H1 (cell line): ENCODE measurements at regions not wholly inside any gene's neighbourhood (a gene's known extent, or its start where the extent isn't known, plus 50 kb on each side); places are given as distances from the start of the nearest gene placed in this dataset.
"Not testable (repeated sequence)": the region's sequence is repeated elsewhere in the genome, so short reads cannot be mapped to it uniquely, and the experiment has no call there.

Experiments used
- CTCF ChIA-PET: fragments of 300-600 bp; sonication (Branson Sonifier 250); formaldehyde crosslinking; loops from one replicate; lab custom pipeline; 2021; ENCODE audit not compliant: partially characterized antibody; lab: Charles Lee
- POLR2A ChIA-PET: fragments of 300-600 bp; sonication (Branson Sonifier 250); formaldehyde crosslinking; loops from one replicate; lab custom pipeline; 2021; ENCODE audit warnings: inconsistent platforms; ENCODE audit not compliant: partially characterized antibody; lab: Charles Lee
- DNase-seq, 2 experiments: peaks; one replicate each; pipeline versions ENCODE4 v3.0.0 to v3.0.0-alpha.2; 2010 to 2022; ENCODE audit warnings: low spot score in 2 of 2, low read depth in 1 of 2, mixed read lengths in 1 of 2
- FAIRE-seq: peaks from 2 replicates; lab custom pipeline; 2011; peaks lifted over from hg19 to GRCh38; lab: Jason Lieb, UNC
- H2AFZ ChIP-seq: 2 replicates; pipeline ENCODE4 v1.8.1; 2012; ENCODE audit warnings: low read length, inconsistent platforms
- H2AK5ac ChIP-seq: 2 replicates; pipeline ENCODE4 v1.6.1; 2013; ENCODE audit warnings: low read depth, low read length
- H2BK120ac ChIP-seq: replicated peaks from 2 replicates; pipeline ENCODE3; 2013; ENCODE audit warnings: low read depth, low read length, inconsistent platforms
- H2BK12ac ChIP-seq: 2 replicates; pipeline ENCODE4 v1.6.1; 2013; ENCODE audit warnings: low read depth, low read length
- H2BK15ac ChIP-seq: 2 replicates; pipeline ENCODE4 v1.6.1; 2013; ENCODE audit warnings: low read length
- H2BK20ac ChIP-seq: 2 replicates; pipeline ENCODE4 v1.6.1; 2013; ENCODE audit warnings: low read length
- H2BK5ac ChIP-seq: 2 replicates; pipeline ENCODE4 v1.6.1; 2013; ENCODE audit warnings: low read depth, low read length
- H3K14ac ChIP-seq: 2 replicates; pipeline ENCODE4 v1.6.1; 2013; ENCODE audit warnings: inconsistent platforms; ENCODE audit not compliant: insufficient read length
- H3K18ac ChIP-seq: 2 replicates; pipeline ENCODE4 v1.6.1; 2013; ENCODE audit warnings: low read length; ENCODE audit errors: extremely low read depth
- H3K23ac ChIP-seq: 2 replicates; pipeline ENCODE4 v1.6.1; 2013; ENCODE audit warnings: inconsistent platforms; ENCODE audit not compliant: insufficient read length
- H3K23me2 ChIP-seq: 2 replicates; pipeline ENCODE4 v1.6.1; 2013; ENCODE audit warnings: low read depth, low read length
- H3K27ac ChIP-seq: 2 replicates; pipeline ENCODE4 v1.6.1; 2011; ENCODE audit warnings: low read depth, low read length, inconsistent platforms
- H3K27me3 ChIP-seq, 4 experiments: replicated peaks in 1 of 4; 1 replicate in 1 of 4; 2 replicates in 3 of 4; pipeline versions ENCODE4 v1.6.1 to v1.8.1; 2011 to 2013; ENCODE audit warnings: low read length in 3 of 4, mild to moderate bottlenecking in 3 of 4, inconsistent platforms in 2 of 4, mixed read lengths in 2 of 4, moderate library complexity in 1 of 4; ENCODE audit not compliant: control insufficient read depth in 3 of 4, insufficient read depth in 3 of 4; ENCODE audit errors: extremely low read depth in 1 of 4
- H3K36me3 ChIP-seq, 4 experiments: 2 replicates each; pipeline versions ENCODE4 v1.6.1 to v1.8.1; 2011 to 2013; ENCODE audit warnings: mild to moderate bottlenecking in 4 of 4, low read length in 3 of 4, moderate library complexity in 2 of 4, control low read depth in 1 of 4, inconsistent platforms in 1 of 4; ENCODE audit not compliant: insufficient read depth in 4 of 4, control insufficient read depth in 2 of 4
- H3K4ac ChIP-seq: replicated peaks from 2 replicates; pipeline ENCODE3; 2013; ENCODE audit warnings: low read length, low read depth, mixed read lengths, inconsistent platforms; ENCODE audit not compliant: insufficient read length
- H3K4me1 ChIP-seq, 4 experiments: replicated peaks in 1 of 4; 1 replicate in 1 of 4; 2 replicates in 3 of 4; pipeline versions ENCODE4 v1.6.1 to v1.8.1; 2011 to 2013; ENCODE audit warnings: low read length in 3 of 4, inconsistent platforms in 2 of 4, mixed read lengths in 1 of 4; ENCODE audit not compliant: insufficient read depth in 4 of 4, control insufficient read depth in 3 of 4
- H3K4me2 ChIP-seq, 2 experiments: 2 replicates each; pipeline versions ENCODE4 v1.6.1 to v1.8.1; 2011 to 2013; ENCODE audit warnings: low read depth in 2 of 2, low read length in 2 of 2, control low read depth in 1 of 2, inconsistent platforms in 1 of 2, mild to moderate bottlenecking in 1 of 2; ENCODE audit not compliant: insufficient read depth in 1 of 2
- H3K4me3 ChIP-seq, 4 experiments: fragments of 200-600, 300-600 bp in 1 of 4; sonication (generic), shearing (Covaris generic), sonication (Bioruptor Twin) in 1 of 4; 2 replicates each; pipeline versions ENCODE4 v1.5.1 to v1.8.1; 2011 to 2016; ENCODE audit warnings: low read length in 4 of 4, low read depth in 3 of 4, control low read depth in 2 of 4, inconsistent platforms in 2 of 4, mild to moderate bottlenecking in 2 of 4, mixed read lengths in 1 of 4, moderate library complexity in 1 of 4; ENCODE audit not compliant: insufficient read depth in 2 of 4; ENCODE audit errors: extremely low read depth in 1 of 4
- H3K56ac ChIP-seq: replicated peaks from 2 replicates; pipeline ENCODE3; 2013; ENCODE audit warnings: low read depth, mild to moderate bottlenecking, mixed read lengths, low read length, inconsistent platforms; ENCODE audit not compliant: insufficient read length
- H3K79me1 ChIP-seq: 2 replicates; pipeline ENCODE4 v1.6.1; 2013; ENCODE audit warnings: low read depth, low read length, control low read depth
- H3K79me2 ChIP-seq, 2 experiments: 2 replicates each; pipeline versions ENCODE4 v1.6.1 to v1.8.1; 2012 to 2013; ENCODE audit warnings: low read length in 2 of 2, mild to moderate bottlenecking in 2 of 2, inconsistent platforms in 1 of 2; ENCODE audit not compliant: insufficient read depth in 2 of 2, control insufficient read depth in 1 of 2
- H3K9ac ChIP-seq, 4 experiments: replicated peaks in 1 of 4; 1 replicate in 1 of 4; 2 replicates in 3 of 4; pipeline versions ENCODE4 v1.6.1 to v1.8.1; 2011 to 2013; ENCODE audit warnings: low read depth in 3 of 4, low read length in 3 of 4, control low read depth in 2 of 4, mild to moderate bottlenecking in 2 of 4, moderate library complexity in 2 of 4, inconsistent platforms in 1 of 4; ENCODE audit errors: extremely low read depth in 1 of 4
- H3K9me3 ChIP-seq, 2 experiments: 2 replicates each; pipeline versions ENCODE4 v1.6.1 to v1.8.1; 2012 to 2013; ENCODE audit warnings: mild to moderate bottlenecking in 2 of 2, moderate library complexity in 2 of 2, control low read depth in 1 of 2, inconsistent platforms in 1 of 2, low read depth in 1 of 2, low read length in 1 of 2, mixed read lengths in 1 of 2; ENCODE audit not compliant: insufficient read depth in 2 of 2
- H4K20me1 ChIP-seq, 2 experiments: replicated peaks in 1 of 2; 2 replicates each; pipeline versions ENCODE3 to v1.8.1; 2011 to 2013; ENCODE audit warnings: inconsistent platforms in 2 of 2, low read length in 2 of 2, mild to moderate bottlenecking in 1 of 2; ENCODE audit not compliant: insufficient read depth in 2 of 2, control insufficient read depth in 1 of 2
- H4K5ac ChIP-seq: 2 replicates; pipeline ENCODE4 v1.6.1; 2013; ENCODE audit warnings: low read length, low read depth, mixed read lengths, inconsistent platforms; ENCODE audit not compliant: insufficient read length
- H4K8ac ChIP-seq: 2 replicates; pipeline ENCODE4 v1.8.0; 2013; ENCODE audit warnings: mild to moderate bottlenecking, moderate library complexity, low read length, inconsistent platforms; ENCODE audit not compliant: insufficient read depth; ENCODE audit errors: extremely low read depth
- H4K91ac ChIP-seq: replicated peaks from 2 replicates; pipeline ENCODE3; 2013; ENCODE audit warnings: low read length, mixed read lengths, inconsistent platforms; ENCODE audit not compliant: insufficient read length
- WGBS, 2 experiments: shearing (Covaris generic) in 1 of 2; methylation state at CpG; one replicate each; pipeline versions ENCODE4 v1.1.6 to v1.1.7; 2013 to 2015; ENCODE audit warnings: low lambda C conversion rate in 2 of 2, mixed read lengths in 2 of 2, inconsistent platforms in 1 of 2, low coverage in 1 of 2, missing lambda C conversion rate in 1 of 2; ENCODE audit not compliant: insufficient replicate concordance in 2 of 2, insufficient coverage in 1 of 2, insufficient read length in 1 of 2; ENCODE audit errors: extremely low coverage in 1 of 2, missing lambda C conversion rate in 1 of 2; 5-methylcytosine and 5-hydroxymethylcytosine counted together

- not testable (repeated sequence) for FAIRE-seq
These were observed 276.7 kb downstream of the CWH43 start for GRCh38 chr4:49262786-49263185.

GRCh38 chr4:49270435-49270834, 284.4 kb downstream of the CWH43 start:
- 86% methylated on average over 13 of the region's 28 CpGs; no CpG with 5 or more reads in 1 of the 2 experiments for WGBS, 2 experiments

More at GRCh38 chr4:49262786-49263185, 276.7 kb downstream of the CWH43 start:
- H4K91ac ChIP-seq, H3K4me3 ChIP-seq, CTCF ChIA-PET, H2AFZ ChIP-seq, H3K9ac ChIP-seq, POLR2A ChIA-PET, H4K20me1 ChIP-seq, H4K8ac ChIP-seq, H3K36me3 ChIP-seq, H3K4me2 ChIP-seq, H2BK20ac ChIP-seq, H4K5ac ChIP-seq, H2BK12ac ChIP-seq, H3K27ac ChIP-seq, H3K79me1 ChIP-seq, H3K27me3 ChIP-seq, H3K79me2 ChIP-seq, H3K4ac ChIP-seq, H2BK15ac ChIP-seq, H2AK5ac ChIP-seq, H3K23ac ChIP-seq, DNase-seq, H3K14ac ChIP-seq, H3K18ac ChIP-seq, H3K4me1 ChIP-seq, H3K23me2 ChIP-seq, H2BK120ac ChIP-seq, H3K56ac ChIP-seq, H2BK5ac ChIP-seq: not testable (repeated sequence)
- WGBS, 2 experiments, result 73% methylated on average over 2 of the region's 2 CpGs; no CpG with 5 or more reads in 1 of the 2 experiments
- peaks cover 0 to 11% of the 10 kb centered on the region in 2 experiments; a peak in 2 of 4 replicates for H3K9me3 ChIP-seq

More at GRCh38 chr4:49270435-49270834, 284.4 kb downstream of the CWH43 start:
- H4K5ac ChIP-seq, H4K91ac ChIP-seq, H3K18ac ChIP-seq, POLR2A ChIA-PET, H2BK12ac ChIP-seq, H3K79me2 ChIP-seq, H3K4ac ChIP-seq, H3K56ac ChIP-seq, CTCF ChIA-PET, H3K9ac ChIP-seq, H2BK120ac ChIP-seq, H3K4me1 ChIP-seq, H3K23ac ChIP-seq, H3K27me3 ChIP-seq, H2AFZ ChIP-seq, H2BK5ac ChIP-seq, H4K8ac ChIP-seq, H3K23me2 ChIP-seq, H2BK20ac ChIP-seq, H3K4me2 ChIP-seq, H3K27ac ChIP-seq, H3K14ac ChIP-seq, H3K4me3 ChIP-seq, H4K20me1 ChIP-seq, FAIRE-seq, H2AK5ac ChIP-seq, H2BK15ac ChIP-seq, DNase-seq, H3K79me1 ChIP-seq, H3K36me3 ChIP-seq: not testable (repeated sequence)
- peaks cover 0 to 13% of the 10 kb centered on the region in 2 experiments; a peak in 1 of 4 replicates for H3K9me3 ChIP-seq
